Neural progenitor cell (in vitro differentiated cells): ENCODE measurements at regions not wholly inside any gene's neighbourhood (a gene's known extent, or its start where the extent isn't known, plus 50 kb on each side); places are given as distances from the start of the nearest gene placed in this dataset.
"Not testable (repeated sequence)": the region's sequence is repeated elsewhere in the genome, so short reads cannot be mapped to it uniquely, and the experiment has no call there.

ENCODE experiments used
- EZH2phosphoT487 ChIP-seq: fragments of 200-600 bp; sonication (generic); IDR thresholded peaks from 2 replicates; pipeline ENCODE4 v1.6.1; 2017; ENCODE audit warnings: antibody characterized with exemption
- TF ChIP-seq, protein P1 (sequence below): fragments of 200-600 bp; sonication (generic); IDR thresholded peaks from 2 replicates; pipeline ENCODE4 v1.5.1; 2017; ENCODE audit warnings: antibody characterized with exemption, mild to moderate bottlenecking

DNA sequence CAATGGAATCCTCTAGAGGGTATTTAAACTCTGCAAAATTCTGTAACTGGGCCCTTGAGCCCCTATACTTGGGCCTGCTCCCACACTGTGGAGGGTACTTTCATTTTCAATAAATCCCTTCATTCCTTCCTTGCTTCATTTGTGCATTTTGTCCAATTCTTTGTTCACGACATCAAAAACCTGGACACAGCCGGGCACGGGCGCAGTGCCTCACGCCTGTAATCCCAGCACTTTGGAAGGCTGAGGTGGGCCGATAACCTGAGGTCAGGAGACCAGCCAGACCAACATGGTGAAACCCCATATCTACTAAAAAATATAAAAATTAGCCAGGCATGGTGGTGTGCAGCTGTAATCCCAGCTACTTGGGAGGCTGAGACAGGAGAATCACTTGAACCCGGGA, 714.9 kb upstream of the NOVA1 start:
- TF ChIP-seq EZH2phosphoT487, result not testable (repeated sequence)
- TF ChIP-seq, protein P1, sequence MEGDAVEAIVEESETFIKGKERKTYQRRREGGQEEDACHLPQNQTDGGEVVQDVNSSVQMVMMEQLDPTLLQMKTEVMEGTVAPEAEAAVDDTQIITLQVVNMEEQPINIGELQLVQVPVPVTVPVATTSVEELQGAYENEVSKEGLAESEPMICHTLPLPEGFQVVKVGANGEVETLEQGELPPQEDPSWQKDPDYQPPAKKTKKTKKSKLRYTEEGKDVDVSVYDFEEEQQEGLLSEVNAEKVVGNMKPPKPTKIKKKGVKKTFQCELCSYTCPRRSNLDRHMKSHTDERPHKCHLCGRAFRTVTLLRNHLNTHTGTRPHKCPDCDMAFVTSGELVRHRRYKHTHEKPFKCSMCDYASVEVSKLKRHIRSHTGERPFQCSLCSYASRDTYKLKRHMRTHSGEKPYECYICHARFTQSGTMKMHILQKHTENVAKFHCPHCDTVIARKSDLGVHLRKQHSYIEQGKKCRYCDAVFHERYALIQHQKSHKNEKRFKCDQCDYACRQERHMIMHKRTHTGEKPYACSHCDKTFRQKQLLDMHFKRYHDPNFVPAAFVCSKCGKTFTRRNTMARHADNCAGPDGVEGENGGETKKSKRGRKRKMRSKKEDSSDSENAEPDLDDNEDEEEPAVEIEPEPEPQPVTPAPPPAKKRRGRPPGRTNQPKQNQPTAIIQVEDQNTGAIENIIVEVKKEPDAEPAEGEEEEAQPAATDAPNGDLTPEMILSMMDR, result not testable (repeated sequence)
